ENCODE measurements at regions not wholly inside any gene's neighbourhood (a gene's known extent, or its start where the extent isn't known, plus 50 kb on each side); places are given as distances from the start of the nearest gene placed in this dataset.

DNA sequence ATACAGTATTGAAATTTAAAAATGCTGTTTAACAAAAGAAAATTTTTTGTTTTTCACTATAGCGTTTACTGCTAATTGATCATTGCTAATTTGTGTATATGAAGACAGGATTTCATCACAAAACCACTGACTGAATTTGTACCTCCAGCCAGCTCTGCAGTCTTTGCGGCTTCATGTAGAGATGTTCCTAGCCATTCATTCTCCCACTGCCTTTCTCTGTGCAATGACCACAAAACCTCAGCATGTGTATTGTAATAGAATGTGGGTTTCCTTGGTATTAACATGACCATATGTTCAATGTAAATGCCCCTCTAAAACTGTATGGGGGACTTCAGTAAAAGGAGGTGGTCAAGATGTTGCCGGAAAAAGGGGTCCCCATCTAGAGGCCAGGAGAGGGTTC lies 81.1 kb upstream of the STEAP1B start:
- H3K9me3 ChIP-seq (ENCODE audit: control insufficient read depth, insufficient read depth, low read length), result no peaks in the 10 kb centered on the region; the same call in 1 of the 2 replicates
- 0 out of 2 replicates have a peak, but pooled peaks cover 2% of the 10 kb centered on the region for H3K36me3 ChIP-seq (ENCODE audit: insufficient read depth, low read length)
- peaks cover 19% of the 10 kb centered on the region for H3K4me1 ChIP-seq (ENCODE audit: insufficient read depth, low read length)
- H3K9ac ChIP-seq (ENCODE audit: low read depth, low read length), result no peak overlapping the region

GRCh38 chr7:22579961-22580360 lies 80.0 kb upstream of the STEAP1B start:
- H3K4me1 ChIP-seq (ENCODE audit: insufficient read depth, low read length), result peaks cover 19% of the 10 kb centered on the region
- H3K36me3 ChIP-seq (ENCODE audit: insufficient read depth, low read length), result 0 out of 2 replicates have a peak, but pooled peaks cover 4% of the 10 kb centered on the region
- H3K9me3 ChIP-seq (ENCODE audit: control insufficient read depth, insufficient read depth, low read length), result no peaks in the 10 kb centered on the region; the same call in 1 of the 2 replicates
- H3K9ac ChIP-seq (ENCODE audit: low read depth, low read length), result no peak overlapping the region

DNA sequence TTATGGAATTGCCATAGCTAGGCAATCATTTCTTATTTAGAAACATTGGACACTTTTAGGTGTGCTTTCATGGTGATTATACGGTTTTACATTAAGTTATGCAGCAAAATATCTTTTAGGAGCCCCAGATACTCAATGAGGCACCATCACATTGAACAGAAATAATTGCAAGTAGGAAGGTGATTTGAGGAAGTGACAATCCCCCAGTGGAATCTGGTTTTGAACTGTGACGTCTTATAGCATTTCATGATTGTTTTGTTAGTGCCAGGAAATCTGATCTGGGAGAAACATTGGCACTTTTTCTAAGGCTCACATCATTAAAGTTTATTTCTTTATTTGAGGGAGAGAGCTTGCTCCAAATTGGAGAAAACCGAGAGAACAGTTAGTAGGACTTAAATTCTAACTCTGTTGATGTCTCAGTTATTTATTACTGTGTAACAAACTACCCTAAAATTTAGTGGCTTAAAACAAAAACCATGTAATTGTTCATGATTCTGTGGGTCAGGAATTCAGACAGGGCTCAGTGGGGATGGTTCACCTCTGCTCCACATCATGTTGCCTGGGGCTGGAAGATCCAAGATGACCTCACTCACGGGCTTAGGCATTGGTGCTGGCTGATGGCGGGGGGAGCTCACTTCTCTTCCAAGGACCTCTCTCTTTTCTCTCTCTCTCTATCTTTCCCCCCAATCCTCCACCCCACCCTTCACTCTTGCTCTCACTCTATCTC lies 78.2 kb upstream of the STEAP1B start:
- Histone ChIP-seq H3K9me3 (ENCODE audit: control insufficient read depth, insufficient read depth, low read length) (no peaks in the 10 kb centered on the region; the same call in 1 of the 2 replicates), H3K36me3 (ENCODE audit: insufficient read depth, low read length) (0 out of 2 replicates have a peak, but pooled peaks cover 4% of the 10 kb centered on the region), H3K9ac (ENCODE audit: low read depth, low read length) (no peak overlapping the region), H3K4me1 (ENCODE audit: insufficient read depth, low read length) (peaks cover 7% of the 10 kb centered on the region; the same call in 1 of the 2 replicates)

- Histone ChIP-seq H3K36me3 (ENCODE audit: insufficient read depth, low read length) (0 out of 2 replicates have a peak, but pooled peaks cover 4% of the 10 kb centered on the region), H3K9ac (ENCODE audit: low read depth, low read length) (no peak overlapping the region), H3K9me3 (ENCODE audit: control insufficient read depth, insufficient read depth, low read length) (no peaks in the 10 kb centered on the region; the same call in 1 of the 2 replicates), H3K4me1 (ENCODE audit: insufficient read depth, low read length) (0 out of 2 replicates have a peak, but pooled peaks cover under 1% of the 10 kb centered on the region)
These were observed 77.5 kb upstream of the STEAP1B start for GRCh38 chr7:22577470-22578001.

DNA sequence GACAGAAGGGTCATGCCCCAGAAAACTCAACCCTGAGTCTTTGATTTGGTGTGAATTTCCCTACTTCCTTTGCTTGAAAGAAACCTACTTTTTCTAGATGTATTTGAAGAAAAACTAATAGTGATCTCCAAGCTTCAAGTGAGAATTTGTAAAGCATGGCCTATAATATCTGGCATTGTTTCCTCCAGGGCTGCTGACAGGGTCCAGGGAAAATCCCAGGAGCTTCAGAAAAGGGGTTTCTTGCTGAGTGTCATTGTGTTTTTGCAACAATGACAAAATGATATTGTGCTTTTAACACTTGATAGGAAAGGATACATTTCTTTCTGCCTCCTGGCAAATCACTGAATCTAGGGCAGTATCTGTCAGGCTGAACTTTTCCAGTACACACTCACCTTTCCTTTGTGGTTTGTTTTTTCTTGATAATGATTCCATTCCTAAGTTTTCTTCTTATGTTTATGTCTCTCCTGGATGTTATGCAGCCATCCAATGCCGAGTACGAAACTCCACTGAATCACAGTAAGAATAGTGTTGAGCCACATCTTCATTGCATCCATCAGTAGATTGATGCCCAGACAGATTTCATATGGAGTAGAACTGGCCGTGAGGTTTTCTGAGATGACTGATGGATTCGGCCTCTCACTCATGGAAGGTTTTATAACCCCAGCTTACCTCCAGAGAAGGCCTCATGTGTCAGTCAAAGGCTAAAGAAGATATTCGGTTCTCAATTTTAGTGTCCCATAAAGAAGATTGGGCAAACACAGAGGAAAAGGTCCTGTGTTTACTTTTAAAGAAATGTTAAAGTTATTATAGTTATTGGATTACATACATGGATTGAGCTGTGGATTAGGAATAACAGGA lies 76.9 kb upstream of the STEAP1B start:
- Histone ChIP-seq H3K4me1 (ENCODE audit: insufficient read depth, low read length) (no peaks in the 10 kb centered on the region), H3K36me3 (ENCODE audit: insufficient read depth, low read length) (0 out of 2 replicates have a peak, but pooled peaks cover 4% of the 10 kb centered on the region), H3K9ac (ENCODE audit: low read depth, low read length) (no peak overlapping the region), H3K9me3 (ENCODE audit: control insufficient read depth, insufficient read depth, low read length) (no peaks in the 10 kb centered on the region; the same call in 1 of the 2 replicates)

DNA sequence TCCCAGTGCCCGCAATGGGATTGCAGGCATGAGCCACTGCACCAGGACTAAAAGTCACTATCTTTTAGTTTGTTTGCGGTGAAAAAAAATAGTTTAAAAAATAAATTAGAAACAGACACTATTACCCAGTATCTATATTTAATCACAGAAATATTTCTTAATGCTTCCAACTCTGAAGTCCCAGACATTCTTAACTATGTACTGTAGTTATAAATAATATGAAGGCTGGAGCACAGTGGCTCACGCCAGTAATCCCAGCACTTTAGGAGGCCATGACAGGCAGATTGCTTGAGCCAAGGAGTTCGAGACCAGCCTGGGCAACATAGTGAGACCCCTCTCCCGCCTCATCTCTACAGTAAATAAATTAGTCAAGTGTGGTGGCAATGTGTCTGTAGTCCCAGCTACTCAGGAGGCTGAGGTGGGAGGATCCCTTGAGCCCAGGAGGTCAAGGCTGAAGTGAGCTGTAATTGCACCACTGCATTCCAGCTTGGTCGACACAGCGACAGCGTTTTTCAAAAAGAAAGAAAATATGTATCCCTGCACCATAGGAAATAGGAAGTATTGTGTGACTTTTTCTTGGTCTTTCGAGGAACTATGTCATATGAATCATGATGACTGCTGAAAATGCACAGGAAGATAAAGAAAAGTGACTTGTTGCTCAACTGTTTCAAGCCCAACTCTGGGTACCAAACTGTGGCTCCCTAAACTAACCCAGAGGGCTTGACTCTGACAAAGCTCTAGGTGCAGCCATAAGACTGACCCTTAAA lies 74.9 kb upstream of the STEAP1B start:
- 0 out of 2 replicates have a peak, but pooled peaks cover 4% of the 10 kb centered on the region for H3K36me3 ChIP-seq (ENCODE audit: insufficient read depth, low read length)
- no peak overlapping the region for H3K9ac ChIP-seq (ENCODE audit: low read depth, low read length)
- H3K9me3 ChIP-seq (ENCODE audit: control insufficient read depth, insufficient read depth, low read length), result no peaks in the 10 kb centered on the region
- H3K4me1 ChIP-seq (ENCODE audit: insufficient read depth, low read length), result no peaks in the 10 kb centered on the region

- Histone ChIP-seq H3K36me3 (ENCODE audit: insufficient read depth, low read length) (0 out of 2 replicates have a peak, but pooled peaks cover 4% of the 10 kb centered on the region), H3K9me3 (ENCODE audit: control insufficient read depth, insufficient read depth, low read length) (no peaks in the 10 kb centered on the region), H3K9ac (ENCODE audit: low read depth, low read length) (no peak overlapping the region), H3K4me1 (ENCODE audit: insufficient read depth, low read length) (no peaks in the 10 kb centered on the region)
These were observed 72.9 kb upstream of the STEAP1B start for GRCh38 chr7:22572937-22573336.

GRCh38 chr7:22572292-22572691 lies 72.3 kb upstream of the STEAP1B start:
- Histone ChIP-seq H3K9me3 (ENCODE audit: control insufficient read depth, insufficient read depth, low read length) (no peaks in the 10 kb centered on the region), H3K4me1 (ENCODE audit: insufficient read depth, low read length) (no peaks in the 10 kb centered on the region), H3K36me3 (ENCODE audit: insufficient read depth, low read length) (0 out of 2 replicates have a peak, but pooled peaks cover 4% of the 10 kb centered on the region), H3K9ac (ENCODE audit: low read depth, low read length) (no peak overlapping the region)

GRCh38 chr7:22571766-22572165 lies 71.8 kb upstream of the STEAP1B start:
- H3K9ac ChIP-seq (ENCODE audit: low read depth, low read length), result no peak overlapping the region
- H3K36me3 ChIP-seq (ENCODE audit: insufficient read depth, low read length), result 0 out of 2 replicates have a peak, but pooled peaks cover 4% of the 10 kb centered on the region
- H3K9me3 ChIP-seq (ENCODE audit: control insufficient read depth, insufficient read depth, low read length), result no peaks in the 10 kb centered on the region
- H3K4me1 ChIP-seq (ENCODE audit: insufficient read depth, low read length), result no peaks in the 10 kb centered on the region

DNA sequence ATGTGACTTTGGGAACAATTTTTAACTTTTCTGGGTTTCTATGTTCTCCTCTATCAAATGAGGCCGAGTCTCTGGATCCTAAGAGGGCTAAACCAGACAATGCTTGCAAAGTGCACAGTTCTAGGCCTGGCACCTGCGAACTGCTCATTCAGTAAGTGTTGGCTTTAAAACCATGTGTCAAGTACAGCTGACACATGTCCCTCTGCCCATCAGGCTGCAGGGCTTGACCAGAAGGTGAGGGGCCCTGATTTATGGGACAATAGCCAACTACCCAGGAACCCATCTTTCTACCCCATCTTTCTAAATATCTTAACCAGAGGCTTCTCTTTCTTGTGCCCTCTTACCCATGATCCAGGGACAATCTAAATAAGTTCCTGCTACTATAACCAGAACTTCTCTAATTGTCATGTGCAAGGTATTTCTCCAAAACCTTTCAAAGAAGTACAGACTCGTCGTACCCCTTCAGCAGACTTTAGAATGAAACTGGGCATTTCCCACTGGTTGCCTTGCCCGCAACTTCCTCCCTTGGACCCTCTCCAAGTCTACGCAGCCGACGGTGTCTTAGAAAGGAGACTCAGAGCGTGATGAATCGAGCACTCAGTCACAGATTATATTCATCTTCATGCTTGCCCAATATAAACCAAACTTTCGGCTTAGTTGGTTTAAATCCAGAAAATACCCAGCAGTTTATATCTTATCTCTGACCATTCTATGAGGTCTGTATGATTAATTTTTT lies 69.8 kb upstream of the STEAP1B start:
- Histone ChIP-seq H3K36me3 (ENCODE audit: insufficient read depth, low read length) (no peaks in the 10 kb centered on the region), H3K9ac (ENCODE audit: low read depth, low read length) (no peak overlapping the region), H3K9me3 (ENCODE audit: control insufficient read depth, insufficient read depth, low read length) (no peaks in the 10 kb centered on the region), H3K4me1 (ENCODE audit: insufficient read depth, low read length) (peaks cover 16% of the 10 kb centered on the region)

GRCh38 chr7:22566592-22566991 lies 66.6 kb upstream of the STEAP1B start:
- Histone ChIP-seq H3K4me1 (ENCODE audit: insufficient read depth, low read length) (peaks cover 45% of the 10 kb centered on the region), H3K9me3 (ENCODE audit: control insufficient read depth, insufficient read depth, low read length) (no peaks in the 10 kb centered on the region), H3K36me3 (ENCODE audit: insufficient read depth, low read length) (no peaks in the 10 kb centered on the region), H3K9ac (ENCODE audit: low read depth, low read length) (no peak overlapping the region)

GRCh38 chr7:22566176-22566575 lies 66.2 kb upstream of the STEAP1B start:
- Histone ChIP-seq H3K9me3 (ENCODE audit: control insufficient read depth, insufficient read depth, low read length) (no peaks in the 10 kb centered on the region), H3K4me1 (ENCODE audit: insufficient read depth, low read length) (peaks cover 45% of the 10 kb centered on the region), H3K36me3 (ENCODE audit: insufficient read depth, low read length) (no peaks in the 10 kb centered on the region), H3K9ac (ENCODE audit: low read depth, low read length) (no peak overlapping the region)

- no peaks in the 10 kb centered on the region for H3K9me3 ChIP-seq (ENCODE audit: control insufficient read depth, insufficient read depth, low read length)
- peaks cover 50% of the 10 kb centered on the region for H3K4me1 ChIP-seq (ENCODE audit: insufficient read depth, low read length)
- no peak overlapping the region for H3K9ac ChIP-seq (ENCODE audit: low read depth, low read length)
- H3K36me3 ChIP-seq (ENCODE audit: insufficient read depth, low read length), result no peaks in the 10 kb centered on the region
These were observed 65.4 kb upstream of the STEAP1B start for GRCh38 chr7:22565315-22565811.

All from ES-I3 (cell line).